Right forelimb (tissue), 1 donor: ENCODE measurements at regions not wholly inside any gene's neighbourhood (a gene's known extent, or its start where the extent isn't known, plus 50 kb on each side); places are given as distances from the start of the nearest gene placed in this dataset.

Experiments used
- DNase-seq: peaks from one replicate; pipeline ENCODE4 v3.0.0-alpha.2; 2018

DNA sequence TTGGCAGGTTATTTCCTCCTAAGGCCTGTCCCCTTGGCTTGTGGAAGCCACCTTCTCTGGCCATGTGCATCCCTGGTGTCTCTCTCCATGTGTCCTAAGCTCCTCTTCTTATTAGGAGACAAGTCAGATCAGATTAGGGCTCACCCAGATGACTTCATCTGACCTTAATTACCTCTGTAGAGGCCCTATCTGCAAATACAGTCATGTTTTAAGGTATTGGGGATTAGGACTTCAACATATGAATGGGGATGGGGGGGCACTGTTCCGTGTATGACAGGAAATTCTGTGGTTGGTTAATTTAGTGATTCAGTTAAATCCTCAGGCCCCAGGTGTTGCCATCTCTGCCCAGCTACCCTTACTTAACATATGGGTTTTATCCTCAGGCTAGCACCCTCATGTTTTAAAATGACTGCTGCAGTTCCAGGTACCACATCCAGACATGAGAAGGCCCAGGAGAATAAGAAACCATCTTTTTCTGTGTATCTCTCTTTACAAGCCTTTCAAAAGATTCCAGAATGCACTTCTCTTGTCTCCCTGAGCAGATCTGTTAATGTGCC is 51.9 kb upstream of the RAI14 start:
- no peak for DNase-seq

DNA sequence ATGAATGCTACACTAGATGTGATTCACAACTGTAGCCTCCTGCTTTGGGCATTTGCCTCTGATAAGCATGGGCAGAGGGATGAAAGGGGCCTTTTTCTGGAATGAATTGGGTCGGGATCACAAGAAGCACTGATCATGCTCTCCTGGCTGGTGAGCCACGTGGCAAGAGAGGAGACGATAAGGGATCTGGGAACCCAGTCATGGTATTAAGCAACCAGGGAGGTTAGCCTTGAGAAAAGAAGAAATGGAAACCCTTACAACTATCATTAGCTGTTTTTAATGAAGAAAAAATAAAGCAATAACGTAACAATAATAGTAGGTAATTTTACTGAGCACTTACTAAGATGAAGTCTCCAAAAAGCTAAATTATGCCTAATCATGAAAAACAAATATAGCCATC is 50.0 kb upstream of the RAI14 start:
- DNase-seq, result no peak
